Breast epithelium (tissue), 4 donors: ENCODE measurements at regions not wholly inside any gene's neighbourhood (a gene's known extent, or its start where the extent isn't known, plus 50 kb on each side); places are given as distances from the start of the nearest gene placed in this dataset.

ENCODE experiments used
- DNase-seq, 2 donors: peaks; one replicate each; pipeline ENCODE4 v3.0.0-alpha.2; 2019; ENCODE audit warnings: low spot score in 2 of 2
- H3K27ac ChIP-seq, 2 donors: fragments of 200-600 bp; sonication (generic) in 1 of 2; one replicate each; pipeline ENCODE4 v1.5.1; 2016 to 2019; ENCODE audit warnings: mild to moderate bottlenecking in 1 of 2
- H3K27me3 ChIP-seq, 2 donors: fragments of 200-600 bp; sonication (generic) in 1 of 2; one replicate each; pipeline versions ENCODE4 v1.5.1 to v1.6.0; 2017 to 2019; ENCODE audit warnings: control low read depth in 1 of 2, mild to moderate bottlenecking in 1 of 2
- H3K36me3 ChIP-seq: fragments of 200-600 bp; one replicate; pipeline ENCODE4 v1.5.1; 2019
- H3K4me1 ChIP-seq, 2 donors: fragments of 200-600 bp; sonication (generic); one replicate each; pipeline ENCODE4 v1.5.1; 2016 to 2019; ENCODE audit warnings: control low read depth in 1 of 2
- H3K4me3 ChIP-seq, 3 donors: fragments of 200-600 bp; sonication (generic); 1 replicate in 2 of 3; 2 replicates in 1 of 3; pipeline ENCODE4 v1.5.1; 2016 to 2019; ENCODE audit warnings: mild to moderate bottlenecking in 3 of 3, moderate library complexity in 2 of 3
- H3K9me3 ChIP-seq, 2 donors: fragments of 200-600 bp; sonication (generic) in 1 of 2; one replicate each; pipeline ENCODE4 v1.5.1; 2016 to 2019; ENCODE audit warnings: control low read depth in 1 of 2
- POLR2A ChIP-seq: fragments of 450-650 bp; IDR thresholded peaks from one replicate; pipeline ENCODE4 v1.6.1; 2016; ENCODE audit warnings: antibody characterized with exemption, mild to moderate bottlenecking, moderate library complexity
- POLR2AphosphoS5 ChIP-seq, 3 donors: sonication (generic); formaldehyde crosslinking; IDR thresholded peaks; one replicate each; pipeline ENCODE4 v1.6.1; 2017; ENCODE audit warnings: antibody characterized with exemption in 3 of 3
- intact Hi-C: fragments of 100-400 bp; cut with DNase I; formaldehyde crosslinking; loops from one replicate; pipeline ENCODE4 v1.15.1; 2023; ENCODE audit warnings: low total_unique reads
- TF ChIP-seq, protein P1 (sequence below), 3 donors: fragments of 450-650 bp; IDR thresholded peaks; one replicate each; pipeline ENCODE4 v1.5.1; 2016 to 2017; ENCODE audit warnings: antibody characterized with exemption in 3 of 3, mild to moderate bottlenecking in 3 of 3, moderate library complexity in 3 of 3

DNA sequence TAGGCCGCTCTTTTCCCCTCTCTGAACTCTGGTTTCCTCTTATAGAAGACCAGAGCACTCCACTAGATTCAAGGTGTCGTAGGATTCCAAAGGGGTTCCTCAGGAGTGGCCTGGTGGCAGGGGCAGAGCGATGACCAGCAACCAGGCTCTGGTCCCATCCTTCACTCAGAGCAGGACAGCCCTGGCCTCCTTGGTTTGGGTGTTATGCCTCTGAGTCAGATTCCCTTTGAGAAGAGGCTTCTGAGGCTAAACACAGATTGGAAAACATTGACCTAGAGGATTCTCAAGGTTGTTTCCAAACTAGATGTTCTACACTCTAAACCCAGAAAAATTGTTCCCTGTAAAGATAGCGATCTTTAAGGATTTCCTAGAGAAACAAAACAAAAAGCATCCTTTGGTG, 49.8 kb upstream of the IKBKE start:
- intact Hi-C loops: no loop called here

More for the DNA sequence above, 49.8 kb upstream of the IKBKE start:
- H3K27me3 ChIP-seq: no peaks in the 10 kb centered on the region
- no peaks in the 10 kb centered on the region for H3K36me3 ChIP-seq
- H3K4me1 ChIP-seq: no peaks in the 10 kb centered on the region
- H3K27ac ChIP-seq: no peak overlapping the region
- DNase-seq: no peak
- TF ChIP-seq POLR2A (no peak), POLR2AphosphoS5 (IDR thresholded peaks at IDR 0.05) (no peak)
- TF ChIP-seq, protein P1, sequence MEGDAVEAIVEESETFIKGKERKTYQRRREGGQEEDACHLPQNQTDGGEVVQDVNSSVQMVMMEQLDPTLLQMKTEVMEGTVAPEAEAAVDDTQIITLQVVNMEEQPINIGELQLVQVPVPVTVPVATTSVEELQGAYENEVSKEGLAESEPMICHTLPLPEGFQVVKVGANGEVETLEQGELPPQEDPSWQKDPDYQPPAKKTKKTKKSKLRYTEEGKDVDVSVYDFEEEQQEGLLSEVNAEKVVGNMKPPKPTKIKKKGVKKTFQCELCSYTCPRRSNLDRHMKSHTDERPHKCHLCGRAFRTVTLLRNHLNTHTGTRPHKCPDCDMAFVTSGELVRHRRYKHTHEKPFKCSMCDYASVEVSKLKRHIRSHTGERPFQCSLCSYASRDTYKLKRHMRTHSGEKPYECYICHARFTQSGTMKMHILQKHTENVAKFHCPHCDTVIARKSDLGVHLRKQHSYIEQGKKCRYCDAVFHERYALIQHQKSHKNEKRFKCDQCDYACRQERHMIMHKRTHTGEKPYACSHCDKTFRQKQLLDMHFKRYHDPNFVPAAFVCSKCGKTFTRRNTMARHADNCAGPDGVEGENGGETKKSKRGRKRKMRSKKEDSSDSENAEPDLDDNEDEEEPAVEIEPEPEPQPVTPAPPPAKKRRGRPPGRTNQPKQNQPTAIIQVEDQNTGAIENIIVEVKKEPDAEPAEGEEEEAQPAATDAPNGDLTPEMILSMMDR (IDR thresholded peaks at IDR 0.05): no peak
- no peaks in the 10 kb centered on the region for H3K9me3 ChIP-seq
- H3K4me3 ChIP-seq: no peak overlapping the region
